ENCODE measurements at regions not wholly inside any gene's neighbourhood (a gene's known extent, or its start where the extent isn't known, plus 50 kb on each side); places are given as distances from the start of the nearest gene placed in this dataset.
A peak's percentile ranks its signal among the peaks of the same experiment; 100 is the strongest.
"Not testable (repeated sequence)": the region's sequence is repeated elsewhere in the genome, so short reads cannot be mapped to it uniquely, and the experiment has no call there.

DNA sequence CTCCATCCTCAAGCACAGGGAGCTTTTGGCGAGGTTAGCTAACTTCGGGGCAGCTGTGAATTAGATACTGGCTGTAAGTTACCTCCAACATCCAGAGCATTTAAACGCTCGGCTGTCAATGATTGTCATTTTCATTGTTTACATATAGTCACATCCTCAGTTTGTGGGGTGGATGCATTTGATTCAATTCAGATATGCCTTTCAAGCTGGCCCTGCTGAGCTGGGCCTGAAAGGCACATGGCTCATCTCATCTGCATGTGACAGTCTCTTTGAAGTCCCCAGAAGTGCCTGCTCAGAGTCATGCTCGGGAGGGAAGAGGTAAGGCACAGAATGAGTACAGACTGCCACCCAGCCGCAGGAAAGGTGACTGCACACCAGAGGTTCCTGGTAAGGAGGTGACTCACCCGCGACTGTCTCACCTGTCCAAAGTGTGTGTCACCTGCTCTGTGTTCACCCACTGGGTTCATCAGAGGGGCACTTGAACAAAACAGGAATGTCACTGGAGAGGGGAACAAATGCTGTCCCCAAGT is 281.2 kb upstream of the PLGLB2 start:
- DNase-seq = not testable (repeated sequence)

DNA sequence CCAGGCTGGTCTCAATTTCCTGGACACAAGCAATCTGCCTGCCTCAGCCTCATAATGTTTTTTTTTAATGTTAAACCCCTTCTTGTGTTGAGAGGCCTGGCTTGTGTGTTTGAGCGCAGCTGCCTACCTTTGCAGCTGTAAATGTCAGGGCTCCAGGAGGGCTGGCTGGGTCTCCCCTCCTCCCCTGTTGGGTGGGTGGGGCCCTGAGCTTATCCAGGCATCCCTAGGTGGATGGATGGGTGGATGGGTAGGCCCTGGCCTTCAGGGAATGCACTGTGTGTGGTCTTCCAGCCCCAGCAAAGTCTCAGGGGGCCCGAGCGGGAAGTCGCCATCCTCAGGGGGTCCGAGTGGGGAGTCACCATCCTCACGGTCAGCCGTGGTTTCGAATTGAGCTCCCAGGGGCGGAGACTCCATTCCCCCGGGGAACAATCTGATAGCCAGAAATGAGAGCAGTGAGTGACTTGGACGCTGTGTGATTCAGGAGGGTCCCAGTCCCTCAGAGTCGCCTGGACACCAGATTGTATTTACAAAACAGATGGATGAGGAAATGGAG is 279.4 kb upstream of the PLGLB2 start:
- DNase-seq = not testable (repeated sequence)

DNA sequence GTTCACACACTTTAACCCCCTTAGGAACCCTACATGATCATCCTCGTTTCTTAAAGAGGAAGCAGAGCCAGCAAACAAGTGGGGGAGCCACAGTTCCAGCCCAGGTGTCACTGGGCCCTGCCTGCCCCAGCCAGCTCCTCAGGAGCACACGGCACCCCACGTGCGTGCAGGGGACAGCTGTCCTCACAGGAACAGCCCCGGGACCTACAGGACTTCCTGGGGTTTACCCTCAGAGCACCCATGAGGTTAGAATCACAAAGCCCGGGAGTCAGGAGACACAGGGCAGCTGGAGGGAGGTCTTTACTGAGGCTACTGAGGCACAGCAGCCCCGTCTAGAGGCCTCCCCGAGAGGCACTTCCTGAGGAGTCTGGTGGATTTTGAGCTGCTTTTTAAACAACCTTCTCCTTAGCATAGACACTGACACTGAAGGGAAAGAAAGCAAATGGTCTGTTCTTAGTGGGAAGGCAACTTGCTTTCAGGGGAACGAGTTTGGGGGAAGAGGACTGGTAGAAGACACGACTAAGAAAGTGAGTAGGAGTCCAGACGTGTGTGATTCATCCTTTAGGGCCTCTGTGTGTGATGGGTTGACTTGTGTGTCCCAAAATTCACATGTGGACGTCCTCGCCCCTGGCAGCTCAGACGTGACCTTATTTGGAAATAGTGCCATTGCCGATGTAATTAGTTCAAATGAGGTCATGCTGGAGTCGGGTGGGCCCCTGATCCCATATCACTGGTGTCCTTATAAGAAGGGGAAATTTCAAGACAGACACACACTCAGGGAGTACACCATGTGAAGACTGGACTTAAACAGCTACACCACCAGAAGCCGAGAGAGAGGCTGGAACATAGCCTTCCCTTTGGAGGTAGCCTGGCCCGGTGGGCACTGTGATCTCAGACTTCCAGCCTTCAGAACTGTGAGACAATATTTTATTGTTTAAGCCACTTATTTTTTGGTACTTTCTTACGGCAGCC is 278.4 kb upstream of the PLGLB2 start:
- DNase-seq = peak; percentile 46

DNA sequence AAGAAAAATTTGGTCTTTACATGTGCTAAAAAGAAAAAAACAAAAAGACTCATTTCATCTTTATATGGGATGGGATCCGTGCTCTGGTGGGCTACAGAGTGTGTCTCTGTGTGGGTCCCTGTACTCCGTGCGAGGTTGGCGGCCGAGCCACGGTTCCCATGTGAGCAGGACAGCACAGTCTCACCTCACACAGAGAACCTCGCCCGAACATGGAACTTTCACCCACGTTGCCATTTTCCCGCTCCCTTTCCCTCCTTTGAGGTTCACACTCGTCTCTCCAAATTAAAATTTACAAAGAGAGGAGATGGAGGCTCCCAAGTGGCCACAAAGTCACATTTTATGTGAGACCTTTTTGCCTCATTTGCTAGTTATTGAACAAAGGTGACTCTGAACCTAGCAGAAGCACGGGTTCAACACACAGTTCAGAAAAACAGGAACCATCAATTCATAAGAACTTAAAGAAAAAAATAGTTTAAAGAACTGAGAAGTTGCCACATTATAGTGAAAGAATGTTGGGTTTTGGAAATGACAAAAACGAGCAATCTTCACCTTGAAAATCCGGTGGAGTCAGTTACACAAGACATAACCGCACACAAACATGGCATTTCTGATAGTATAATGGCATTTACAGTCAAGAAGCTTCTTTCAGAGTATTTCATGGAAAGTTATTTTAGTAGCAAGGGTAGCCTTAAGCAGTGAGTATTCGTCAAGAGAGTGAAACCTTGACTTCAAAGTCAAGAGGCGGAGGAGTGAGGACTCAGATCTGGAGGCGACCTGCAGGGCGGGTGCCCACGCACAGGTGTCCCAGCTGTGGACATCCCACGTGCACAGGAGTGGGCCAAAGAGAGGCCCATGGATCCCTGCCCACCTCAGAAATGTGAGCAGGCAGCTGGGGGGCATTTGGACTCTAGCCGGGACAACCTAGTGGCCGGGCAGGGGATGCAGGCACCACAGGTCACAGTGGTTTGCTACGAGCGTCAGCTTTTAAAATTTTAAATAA is 277.2 kb upstream of the PLGLB2 start:
- DNase-seq = peak; percentile 32

DNA sequence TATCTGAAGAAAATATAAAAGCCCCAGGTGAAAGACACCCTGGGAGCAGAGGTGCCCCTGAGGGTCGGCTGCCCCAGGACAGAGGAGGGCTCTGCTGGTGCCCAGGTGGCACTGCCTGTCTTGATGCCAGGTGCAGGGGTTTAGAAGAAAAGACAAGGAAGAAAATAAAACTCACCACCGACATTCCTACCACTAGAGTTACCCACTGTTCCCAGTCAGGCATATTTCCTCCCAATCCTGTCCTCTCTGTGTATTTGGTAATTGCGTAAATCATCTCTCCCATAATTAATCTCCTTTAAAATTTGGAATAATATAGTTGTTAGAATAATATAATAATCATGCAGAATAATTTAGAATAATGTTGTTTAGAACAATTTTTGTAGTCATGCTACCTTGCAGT is 276.4 kb upstream of the PLGLB2 start:
- not testable (repeated sequence) for DNase-seq

DNA sequence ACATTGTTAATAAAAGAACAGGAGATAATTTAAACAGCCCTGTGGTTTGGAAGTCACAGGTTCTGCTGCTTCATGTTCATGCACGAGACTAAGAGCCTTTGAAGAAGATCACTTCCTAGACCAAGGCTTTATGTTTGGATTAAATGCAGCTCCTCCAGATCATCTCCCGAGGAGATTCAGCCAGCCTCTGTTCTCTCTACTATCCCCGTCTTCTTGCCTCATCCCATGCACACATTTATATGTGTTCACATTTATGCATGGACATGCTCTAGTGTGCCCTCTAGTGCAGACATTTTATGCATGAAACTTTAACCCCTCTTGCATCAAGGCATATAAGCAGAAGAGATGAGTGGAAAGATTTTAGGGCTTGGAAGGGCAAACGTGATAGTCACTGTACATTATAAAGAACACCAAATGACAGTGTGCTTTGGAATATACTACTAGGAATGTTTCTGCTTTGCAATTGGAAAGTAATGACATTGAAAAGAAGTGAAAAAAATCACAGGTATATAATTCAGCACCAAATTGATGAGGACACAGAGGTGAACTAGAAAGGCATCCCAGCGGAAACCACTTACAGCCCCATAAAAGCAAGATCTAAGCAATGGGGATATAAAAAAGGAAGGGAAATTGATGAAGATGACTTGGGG is 271.5 kb upstream of the PLGLB2 start:
- DNase-seq = not testable (repeated sequence)

DNA sequence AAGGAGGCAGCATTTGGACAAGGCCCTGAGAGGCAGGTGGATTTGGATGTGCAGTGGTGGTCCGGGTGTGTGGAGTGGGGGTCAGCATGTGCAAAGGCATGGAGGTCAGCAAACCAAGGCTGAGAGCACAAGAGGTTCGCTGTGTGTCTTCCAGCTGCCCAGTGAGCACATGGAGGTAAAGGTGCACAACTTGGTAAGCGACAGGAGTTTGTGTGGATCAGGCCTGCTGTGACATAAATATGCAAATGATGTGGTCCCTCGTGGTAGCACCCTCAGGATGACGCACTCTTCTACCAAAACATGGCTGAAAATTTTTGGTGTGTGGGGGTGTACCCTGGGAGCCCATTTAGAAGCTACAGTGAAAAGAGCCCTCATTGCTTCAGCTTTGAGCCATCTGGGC is 271.0 kb upstream of the PLGLB2 start:
- not testable (repeated sequence) for DNase-seq

DNA sequence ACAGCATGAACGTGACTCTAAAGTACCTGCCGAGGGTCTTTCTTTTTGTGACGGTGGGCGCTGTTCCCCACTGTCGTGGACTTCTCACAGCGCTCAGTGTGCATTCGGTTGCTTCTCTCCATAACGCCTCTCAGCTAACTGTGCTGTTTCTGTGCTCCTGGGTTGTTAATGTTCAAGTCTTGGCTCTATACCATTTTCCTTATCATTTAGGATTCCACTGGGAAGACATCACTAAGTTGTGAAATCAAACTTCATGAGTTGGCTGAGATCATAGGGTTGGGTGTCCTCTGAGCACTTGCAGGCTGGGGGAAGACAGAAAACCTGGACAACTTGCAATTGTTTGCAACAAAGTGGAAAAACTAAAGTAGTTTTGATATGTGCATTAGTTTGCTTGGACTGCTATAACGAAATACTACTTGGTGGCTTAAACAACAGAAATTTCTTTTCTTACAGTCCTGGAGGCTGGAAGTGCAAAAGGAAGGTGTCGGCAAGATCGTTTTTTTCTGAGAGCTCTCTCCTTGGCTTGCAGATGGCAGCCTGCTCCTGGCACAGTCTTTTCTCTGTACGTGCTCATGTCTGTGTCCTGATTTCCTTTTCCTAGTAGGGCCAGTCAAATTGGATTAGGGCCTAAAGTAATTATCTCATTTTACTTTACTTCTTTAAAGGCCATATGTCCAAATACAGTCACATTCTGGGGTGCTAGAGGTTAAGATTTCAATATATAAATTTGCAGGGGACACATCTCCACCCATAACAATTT is 270.0 kb upstream of the PLGLB2 start:
- DNase-seq = not testable (repeated sequence)

DNA sequence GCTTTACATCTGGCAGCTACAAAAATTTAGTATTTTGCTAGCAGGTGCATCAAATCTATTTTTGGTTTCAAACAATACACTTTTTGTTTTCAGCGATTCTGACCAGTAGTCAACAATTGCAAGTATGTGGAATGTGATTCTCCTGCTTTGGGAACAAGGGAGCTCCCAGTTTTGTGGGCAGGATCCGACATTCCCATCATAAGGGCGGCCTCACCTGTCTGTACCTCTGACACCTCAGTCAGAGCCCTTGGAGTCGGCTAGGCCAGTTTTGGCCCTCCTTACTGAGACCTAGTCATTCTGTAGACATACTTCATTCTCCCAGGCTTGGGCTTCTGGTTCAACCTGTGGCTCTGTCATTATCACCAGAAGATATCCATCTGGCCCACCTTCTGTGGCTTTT is 269.0 kb upstream of the PLGLB2 start:
- not testable (repeated sequence) for DNase-seq

DNA sequence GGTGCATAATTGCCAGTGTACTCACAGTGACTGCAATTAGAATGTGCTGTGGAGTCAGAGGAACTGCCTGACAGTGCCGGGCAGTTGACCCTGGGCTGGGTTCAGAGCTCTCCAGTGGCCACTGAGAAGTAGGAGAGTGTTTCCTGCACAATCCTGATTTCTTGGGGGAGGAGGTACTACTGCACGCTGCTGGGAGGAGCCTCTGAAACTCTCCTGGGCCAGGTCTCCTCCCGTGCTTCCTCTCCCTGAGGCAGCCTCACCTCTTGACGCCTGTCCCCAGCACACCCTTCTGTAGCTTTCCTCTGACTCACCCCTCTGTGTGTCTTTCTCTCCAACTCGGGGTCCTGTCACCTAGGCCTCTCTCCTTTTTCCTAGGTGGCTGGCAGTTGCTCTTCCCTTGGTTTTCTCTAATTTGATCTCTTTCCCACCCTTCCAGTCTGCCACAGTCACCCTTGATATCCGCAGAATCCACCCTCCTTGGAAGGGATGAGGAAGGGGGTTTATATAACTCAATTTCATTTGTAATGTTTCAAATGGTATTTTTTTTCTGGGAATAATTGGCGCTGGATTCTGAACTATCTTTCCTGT is 264.7 kb upstream of the PLGLB2 start:
- not testable (repeated sequence) for DNase-seq

DNA sequence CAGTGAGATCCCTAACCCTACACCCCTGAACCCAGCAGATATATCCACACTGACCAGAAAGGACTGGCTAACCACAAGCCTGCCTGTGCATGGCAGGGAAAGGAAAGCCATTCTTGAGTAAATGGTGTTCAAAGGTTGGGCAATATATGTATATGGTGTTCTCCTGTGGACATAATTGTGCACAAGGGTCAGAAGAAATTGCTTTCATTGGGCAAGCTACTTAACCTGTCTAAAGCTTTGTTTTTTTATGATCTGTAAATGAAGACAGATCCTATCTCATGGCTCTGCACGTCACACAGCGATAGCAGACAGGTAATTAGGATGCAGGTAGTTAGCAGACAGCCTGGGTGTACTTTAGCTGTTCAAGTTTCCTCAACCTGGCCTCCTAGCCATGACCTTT is 263.5 kb upstream of the PLGLB2 start:
- DNase-seq = not testable (repeated sequence)

DNA sequence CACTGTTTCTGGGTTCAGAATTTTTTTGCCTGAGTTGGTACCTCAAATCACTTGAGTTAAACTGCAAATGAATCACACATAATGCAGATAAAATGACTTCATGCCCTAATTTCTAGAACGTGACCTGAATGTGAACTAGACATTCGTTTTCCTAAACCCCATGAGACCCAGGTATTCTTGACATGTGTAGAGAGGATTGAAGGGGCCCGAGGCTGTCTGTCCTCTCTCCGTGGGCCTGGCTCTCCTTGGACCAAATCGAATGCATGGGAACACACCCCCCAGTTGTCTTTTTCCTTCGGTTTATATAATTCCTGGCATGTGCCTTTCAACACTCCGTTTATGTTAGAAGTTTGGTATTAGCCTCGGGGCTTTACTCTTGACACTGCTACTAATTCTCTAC is 262.4 kb upstream of the PLGLB2 start:
- DNase-seq = not testable (repeated sequence)

DNA sequence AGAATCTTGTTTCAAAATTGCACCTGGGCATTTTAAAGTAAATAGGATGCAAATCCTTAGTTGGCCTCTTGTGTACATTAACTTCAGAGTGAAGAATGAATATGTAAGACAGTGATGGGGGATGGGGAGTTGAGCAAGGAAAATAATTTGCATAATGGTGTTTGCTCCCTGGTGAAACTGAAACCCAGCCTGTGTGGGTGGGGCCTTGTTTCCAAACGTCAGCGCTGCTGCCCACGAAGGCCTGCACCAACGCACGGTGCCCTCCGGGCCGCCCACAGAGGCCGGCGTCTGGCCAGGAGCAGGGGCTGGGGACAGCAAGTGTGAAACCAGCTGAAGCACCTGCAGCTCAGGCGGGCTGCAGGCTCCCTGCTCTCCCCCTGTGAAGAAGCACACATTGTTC is 262.0 kb upstream of the PLGLB2 start:
- not testable (repeated sequence) for DNase-seq

DNA sequence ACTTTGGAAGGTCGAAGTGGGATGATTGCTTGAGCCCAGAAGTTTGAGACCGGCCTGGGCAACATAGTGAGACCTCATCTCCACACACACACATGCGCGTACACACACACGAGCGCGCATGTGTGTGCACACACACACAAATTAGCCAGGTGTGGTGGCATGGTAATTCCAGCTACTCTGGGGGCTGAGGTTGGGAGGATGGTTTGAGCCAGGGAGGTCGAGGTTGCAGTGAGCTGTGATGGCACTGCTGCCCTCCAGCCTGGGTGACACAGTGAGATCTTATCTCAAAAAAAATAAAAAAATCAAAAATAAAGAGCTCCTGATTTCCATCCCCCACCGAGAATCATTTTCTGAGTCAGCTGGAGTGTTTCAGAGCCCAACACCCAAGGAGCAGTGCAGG is 261.5 kb upstream of the PLGLB2 start:
- not testable (repeated sequence) for DNase-seq

DNA sequence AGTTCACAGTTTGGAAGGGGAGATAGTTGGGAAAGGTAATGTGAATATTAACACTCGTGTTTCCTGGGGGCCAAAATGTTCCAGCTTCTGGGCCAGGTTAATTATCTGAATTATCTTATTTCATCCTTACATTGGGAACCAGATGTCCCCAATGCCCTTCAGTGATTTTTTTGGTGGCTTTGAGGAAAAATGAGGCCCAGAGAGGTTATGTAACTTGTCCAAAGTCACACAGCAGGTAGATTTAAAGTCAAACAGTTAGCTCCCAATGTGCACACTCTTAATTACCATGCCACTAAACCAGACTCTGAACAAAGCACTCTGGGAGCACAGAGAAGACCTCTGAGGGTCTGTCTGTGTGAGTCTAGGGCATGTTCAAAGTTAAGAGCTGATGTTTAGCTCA is 259.9 kb upstream of the PLGLB2 start:
- not testable (repeated sequence) for DNase-seq

DNA sequence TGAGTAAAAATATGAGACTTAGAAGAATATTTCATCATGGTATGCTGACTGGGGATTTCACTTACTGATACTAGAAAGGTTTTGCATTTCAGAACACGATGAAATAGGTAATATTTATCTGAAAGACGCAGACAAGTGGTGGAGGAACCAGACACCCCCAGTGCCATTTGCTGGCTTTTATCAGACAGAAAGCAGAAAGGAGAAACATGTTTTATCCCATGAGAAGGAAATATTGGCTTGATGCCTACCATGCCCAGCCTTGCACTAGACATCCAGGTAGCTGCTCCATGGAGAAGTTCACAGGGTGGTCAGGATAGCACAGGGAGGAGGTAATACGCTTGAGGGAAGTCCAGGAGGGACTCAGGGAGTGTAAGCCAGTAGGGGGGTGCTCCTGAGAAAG is 258.9 kb upstream of the PLGLB2 start:
- DNase-seq = peak; percentile 31

DNA sequence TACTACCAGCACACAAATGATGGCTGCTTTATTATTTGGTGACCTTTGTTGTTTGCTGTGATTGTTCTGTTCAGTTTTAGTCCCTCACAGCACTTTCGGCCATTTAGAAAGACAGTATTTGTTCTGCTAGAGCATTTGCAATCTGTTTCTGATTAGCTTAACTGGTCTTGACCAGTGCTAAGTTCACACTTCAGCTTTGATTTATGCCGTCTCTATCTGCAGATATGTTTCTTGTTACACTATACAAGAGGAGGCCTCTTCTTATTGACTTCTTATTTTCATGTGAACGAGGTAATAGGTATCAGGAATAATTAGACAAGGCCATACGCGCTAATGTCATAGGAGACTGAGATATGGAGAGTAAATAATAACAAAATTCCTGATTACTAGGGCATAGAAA is 253.0 kb upstream of the PLGLB2 start:
- not testable (repeated sequence) for DNase-seq

DNA sequence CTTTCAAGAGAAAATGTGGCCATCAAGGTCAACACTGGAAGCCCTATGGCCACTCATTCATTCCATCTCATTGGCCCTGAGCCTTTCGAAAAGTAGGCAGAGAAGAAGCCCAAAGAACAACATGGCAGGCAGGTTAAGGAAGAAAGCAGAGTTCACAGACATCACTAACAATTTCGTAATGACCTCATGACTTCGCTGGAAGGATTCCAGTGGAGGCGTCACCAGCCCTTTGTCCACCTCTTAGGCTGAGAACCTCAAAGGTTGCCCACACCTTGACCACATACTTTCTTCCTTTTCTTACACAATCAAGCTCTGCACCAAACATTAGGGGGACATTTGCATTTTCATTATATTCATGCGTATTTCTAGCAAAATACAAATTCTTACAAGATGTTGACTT is 252.4 kb upstream of the PLGLB2 start:
- DNase-seq = not testable (repeated sequence)

DNA sequence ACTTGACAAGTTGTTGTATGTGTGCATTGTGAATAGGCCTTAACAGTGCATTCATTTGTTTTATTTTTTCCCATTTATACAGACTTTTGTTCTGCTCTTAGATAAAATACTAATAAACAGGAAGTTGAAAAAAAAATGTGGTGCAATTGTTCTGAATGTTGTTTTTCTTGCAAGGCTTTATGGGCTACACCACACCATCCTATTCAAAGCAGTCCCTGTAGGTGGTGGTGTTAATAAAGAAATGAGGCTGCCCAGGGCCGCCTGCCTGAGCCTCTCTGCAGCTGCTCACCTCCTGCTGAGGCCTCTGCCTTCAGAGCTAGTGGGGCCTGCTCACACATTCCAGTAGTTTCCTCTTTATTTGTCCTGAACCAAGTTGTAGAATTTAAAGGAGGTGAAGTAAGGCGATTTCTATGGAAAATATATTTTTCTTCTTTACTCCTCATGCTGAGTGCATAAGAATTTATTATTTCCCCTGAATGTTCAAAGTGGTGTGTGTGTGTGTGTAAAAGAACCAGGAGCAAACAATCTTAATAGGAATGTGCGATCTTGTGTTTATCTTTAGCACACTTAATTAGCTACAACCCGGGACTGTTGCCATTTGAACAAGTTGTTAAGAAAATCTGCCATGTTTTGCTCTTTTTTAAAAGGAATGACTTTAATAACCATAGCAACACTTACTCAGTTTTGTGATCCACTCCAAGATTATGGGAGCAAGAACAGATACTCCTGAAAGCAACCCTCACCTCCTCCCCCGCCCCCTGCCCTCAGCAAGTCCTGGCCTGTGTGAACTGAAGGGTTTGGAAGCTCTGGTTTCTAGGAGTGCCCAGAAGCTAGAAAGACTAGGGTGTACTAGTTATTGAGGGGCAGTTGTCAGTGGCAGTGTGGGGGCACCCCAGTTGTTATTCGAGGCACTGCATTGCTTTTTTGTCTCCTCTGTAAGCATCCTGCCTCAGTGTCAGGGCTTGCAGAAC is 251.6 kb upstream of the PLGLB2 start:
- DNase-seq = peak; percentile 80

DNA sequence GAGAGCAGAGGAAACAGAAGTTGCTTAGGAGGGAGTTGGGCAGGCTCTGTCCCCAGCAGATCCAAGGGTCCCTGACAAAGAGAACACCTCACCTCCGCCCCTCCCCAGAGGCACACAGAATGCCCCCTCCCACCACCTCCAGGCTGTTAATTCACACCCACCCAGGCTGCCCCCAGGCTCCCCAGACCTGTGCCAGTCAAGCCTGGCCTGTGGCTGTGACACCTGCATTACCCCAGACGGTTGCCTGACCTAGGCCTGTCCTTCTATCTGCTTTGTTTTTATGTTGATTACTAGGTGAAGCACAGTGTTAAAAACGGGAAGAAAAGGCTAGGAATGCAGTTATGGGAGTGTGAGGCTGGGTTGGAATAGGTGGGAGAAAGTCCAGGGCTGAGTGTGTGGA is 250.8 kb upstream of the PLGLB2 start:
- not testable (repeated sequence) for DNase-seq

All from hematopoietic multipotent progenitor cell treated with erythropoietin and hydrocortisone succinate and interleukin-3 and kit ligand, for 4 days (in vitro differentiated cells).